ENCODE measurements at regions not wholly inside any gene's neighbourhood (a gene's known extent, or its start where the extent isn't known, plus 50 kb on each side); places are given as distances from the start of the nearest gene placed in this dataset.

DNA sequence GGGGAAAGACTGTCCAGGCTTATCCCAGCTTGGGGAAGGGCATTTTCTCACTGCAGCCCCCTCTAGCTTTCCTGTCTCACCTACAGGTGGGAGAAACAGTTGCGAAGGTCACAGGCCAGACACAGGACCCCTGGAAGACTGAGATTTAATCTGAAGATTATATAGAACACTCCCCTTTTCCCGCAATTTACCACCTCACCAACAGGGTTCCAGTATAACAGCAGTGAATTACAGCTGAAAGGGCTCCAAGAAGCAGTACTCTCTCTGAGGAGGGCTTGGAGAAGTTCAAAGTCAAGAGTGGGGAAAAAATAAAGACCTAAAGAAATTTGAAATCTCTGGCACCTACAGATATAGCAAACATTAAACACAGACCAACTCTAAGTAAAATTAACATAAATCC, 111.9 kb downstream of the ANKRD60 start:
- Histone ChIP-seq H3K4me1 (ENCODE audit: insufficient read depth) (no peaks in the 10 kb centered on the region), H3K27ac (ENCODE audit: low read depth) (no peak overlapping the region), H3K36me3 (ENCODE audit: insufficient read depth) (no peaks in the 10 kb centered on the region), H3K27me3 (ENCODE audit: insufficient read depth) (no peaks in the 10 kb centered on the region), H3K79me2 (replicated peaks; ENCODE audit: insufficient read depth) (no peaks in the 10 kb centered on the region), H2AFZ (no peak overlapping the region), H3K9me2 (ENCODE audit: insufficient read depth) (no peaks in the 10 kb centered on the region), H3K4me2 (no peak overlapping the region), H3F3A (replicated peaks; ENCODE audit: low read depth) (no peaks in the 10 kb centered on the region), H3K4me3 (no peak overlapping the region), H4K20me1 (replicated peaks; ENCODE audit: insufficient read depth) (no peaks in the 10 kb centered on the region)
- DNase-seq (ENCODE audit: low spot score) (peak; percentile 50), ATAC-seq (peak; percentile 54)
- peaks cover 2% of the 10 kb centered on the region for H3K27me3 Mint-ChIP-seq (ENCODE audit: insufficient read depth, low read depth, poor library complexity)
- H3K4me3 Mint-ChIP-seq = no peak overlapping the region
- H3K36me3 Mint-ChIP-seq (ENCODE audit: low read depth) = no peaks in the 10 kb centered on the region
- H3K4me1 Mint-ChIP-seq = no peaks in the 10 kb centered on the region
- TF ChIP-seq CREB1 (CRISPR knock-in tag; IDR thresholded peaks at IDR 0.05; ENCODE audit: low read depth) (no peak), POLR2AphosphoS5 (IDR thresholded peaks at IDR 0.05; ENCODE audit: low read depth) (no peak), CTCF (conservative IDR thresholded peaks at IDR 0.05; ENCODE audit: low read depth in 2 of 2) (no peak; a peak in 1 of 4 replicates), JUNB (IDR thresholded peaks at IDR 0.05; ENCODE audit: unreplicated experiment) (no peak), ZNF114 (CRISPR knock-in tag; IDR thresholded peaks at IDR 0.05) (no peak), ZNF331 (CRISPR knock-in tag; IDR thresholded peaks at IDR 0.05; ENCODE audit: low read depth) (no peak), EZH2 (IDR thresholded peaks at IDR 0.05; ENCODE audit: low read depth, unreplicated experiment) (no peak), EZH2phosphoT487 (IDR thresholded peaks at IDR 0.05; ENCODE audit: unreplicated experiment) (no peak), NANOG (IDR thresholded peaks at IDR 0.05; ENCODE audit: borderline replicate concordance) (no peak), ETS1 (IDR thresholded peaks at IDR 0.05) (no peak), REST (IDR thresholded peaks at IDR 0.05; ENCODE audit: unreplicated experiment) (no peak), STAT1 (IDR thresholded peaks at IDR 0.05; ENCODE audit: unreplicated experiment) (no peak)
- TF ChIP-seq, protein P1, sequence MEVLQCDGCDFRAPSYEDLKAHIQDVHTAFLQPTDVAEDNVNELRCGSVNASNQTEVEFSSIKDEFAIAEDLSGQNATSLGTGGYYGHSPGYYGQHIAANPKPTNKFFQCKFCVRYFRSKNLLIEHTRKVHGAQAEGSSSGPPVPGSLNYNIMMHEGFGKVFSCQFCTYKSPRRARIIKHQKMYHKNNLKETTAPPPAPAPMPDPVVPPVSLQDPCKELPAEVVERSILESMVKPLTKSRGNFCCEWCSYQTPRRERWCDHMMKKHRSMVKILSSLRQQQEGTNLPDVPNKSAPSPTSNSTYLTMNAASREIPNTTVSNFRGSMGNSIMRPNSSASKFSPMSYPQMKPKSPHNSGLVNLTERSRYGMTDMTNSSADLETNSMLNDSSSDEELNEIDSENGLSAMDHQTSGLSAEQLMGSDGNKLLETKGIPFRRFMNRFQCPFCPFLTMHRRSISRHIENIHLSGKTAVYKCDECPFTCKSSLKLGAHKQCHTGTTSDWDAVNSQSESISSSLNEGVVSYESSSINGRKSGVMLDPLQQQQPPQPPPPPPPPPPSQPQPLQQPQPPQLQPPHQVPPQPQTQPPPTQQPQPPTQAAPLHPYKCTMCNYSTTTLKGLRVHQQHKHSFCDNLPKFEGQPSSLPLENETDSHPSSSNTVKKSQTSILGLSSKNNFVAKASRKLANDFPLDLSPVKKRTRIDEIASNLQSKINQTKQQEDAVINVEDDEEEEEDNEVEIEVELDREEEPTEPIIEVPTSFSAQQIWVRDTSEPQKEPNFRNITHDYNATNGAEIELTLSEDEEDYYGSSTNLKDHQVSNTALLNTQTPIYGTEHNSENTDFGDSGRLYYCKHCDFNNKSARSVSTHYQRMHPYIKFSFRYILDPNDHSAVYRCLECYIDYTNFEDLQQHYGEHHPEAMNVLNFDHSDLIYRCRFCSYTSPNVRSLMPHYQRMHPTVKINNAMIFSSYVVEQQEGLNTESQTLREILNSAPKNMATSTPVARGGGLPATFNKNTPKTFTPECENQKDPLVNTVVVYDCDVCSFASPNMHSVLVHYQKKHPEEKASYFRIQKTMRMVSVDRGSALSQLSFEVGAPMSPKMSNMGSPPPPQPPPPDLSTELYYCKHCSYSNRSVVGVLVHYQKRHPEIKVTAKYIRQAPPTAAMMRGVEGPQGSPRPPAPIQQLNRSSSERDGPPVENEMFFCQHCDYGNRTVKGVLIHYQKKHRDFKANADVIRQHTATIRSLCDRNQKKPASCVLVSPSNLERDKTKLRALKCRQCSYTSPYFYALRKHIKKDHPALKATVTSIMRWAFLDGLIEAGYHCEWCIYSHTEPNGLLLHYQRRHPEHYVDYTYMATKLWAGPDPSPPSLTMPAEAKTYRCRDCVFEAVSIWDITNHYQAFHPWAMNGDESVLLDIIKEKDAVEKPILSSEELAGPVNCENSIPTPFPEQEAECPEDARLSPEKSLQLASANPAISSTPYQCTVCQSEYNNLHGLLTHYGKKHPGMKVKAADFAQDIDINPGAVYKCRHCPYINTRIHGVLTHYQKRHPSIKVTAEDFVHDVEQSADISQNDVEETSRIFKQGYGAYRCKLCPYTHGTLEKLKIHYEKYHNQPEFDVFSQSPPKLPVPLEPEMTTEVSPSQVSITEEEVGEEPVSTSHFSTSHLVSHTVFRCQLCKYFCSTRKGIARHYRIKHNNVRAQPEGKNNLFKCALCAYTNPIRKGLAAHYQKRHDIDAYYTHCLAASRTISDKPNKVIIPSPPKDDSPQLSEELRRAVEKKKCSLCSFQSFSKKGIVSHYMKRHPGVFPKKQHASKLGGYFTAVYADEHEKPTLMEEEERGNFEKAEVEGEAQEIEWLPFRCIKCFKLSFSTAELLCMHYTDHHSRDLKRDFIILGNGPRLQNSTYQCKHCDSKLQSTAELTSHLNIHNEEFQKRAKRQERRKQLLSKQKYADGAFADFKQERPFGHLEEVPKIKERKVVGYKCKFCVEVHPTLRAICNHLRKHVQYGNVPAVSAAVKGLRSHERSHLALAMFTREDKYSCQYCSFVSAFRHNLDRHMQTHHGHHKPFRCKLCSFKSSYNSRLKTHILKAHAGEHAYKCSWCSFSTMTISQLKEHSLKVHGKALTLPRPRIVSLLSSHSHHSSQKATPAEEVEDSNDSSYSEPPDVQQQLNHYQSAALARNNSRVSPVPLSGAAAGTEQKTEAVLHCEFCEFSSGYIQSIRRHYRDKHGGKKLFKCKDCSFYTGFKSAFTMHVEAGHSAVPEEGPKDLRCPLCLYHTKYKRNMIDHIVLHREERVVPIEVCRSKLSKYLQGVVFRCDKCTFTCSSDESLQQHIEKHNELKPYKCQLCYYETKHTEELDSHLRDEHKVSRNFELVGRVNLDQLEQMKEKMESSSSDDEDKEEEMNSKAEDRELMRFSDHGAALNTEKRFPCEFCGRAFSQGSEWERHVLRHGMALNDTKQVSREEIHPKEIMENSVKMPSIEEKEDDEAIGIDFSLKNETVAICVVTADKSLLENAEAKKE (CRISPR knock-in tag; IDR thresholded peaks at IDR 0.05) = no peak
- H3K27ac Mint-ChIP-seq = no peak overlapping the region
- H3K9me3 Mint-ChIP-seq = no peaks in the 10 kb centered on the region
